ENCODE measurements at regions not wholly inside any gene's neighbourhood (a gene's known extent, or its start where the extent isn't known, plus 50 kb on each side); places are given as distances from the start of the nearest gene placed in this dataset.
A peak's percentile ranks its signal among the peaks of the same experiment; 100 is the strongest.

DNA sequence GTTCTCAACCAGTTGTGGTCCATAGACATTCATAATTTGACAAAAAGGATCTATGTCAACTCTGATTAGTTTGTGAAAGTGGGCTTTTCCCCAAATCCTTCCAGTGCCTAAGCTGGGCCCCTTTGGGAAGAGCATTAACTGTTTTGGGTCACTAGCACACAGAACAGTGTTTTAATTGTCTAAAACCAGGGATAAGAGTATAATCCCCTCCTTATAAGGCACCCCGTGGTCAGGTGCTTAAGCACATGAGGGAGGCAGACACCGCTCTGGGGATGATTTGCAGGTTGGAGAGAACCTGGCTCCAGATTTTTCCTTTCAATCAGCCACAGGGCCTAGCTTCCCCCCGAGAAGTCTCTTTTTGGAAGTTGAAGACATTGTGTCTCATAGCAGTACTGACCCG, 53.6 kb upstream of the RFX8 start:
- Histone ChIP-seq H3K36me3 (replicated peaks in 1 of 2; ENCODE audit: control insufficient read depth in 1 of 2, insufficient read depth in 2 of 2, low read length in 2 of 2) (no peaks in the 10 kb centered on the region), H3K4me1 (ENCODE audit: control insufficient read depth in 1 of 2, insufficient read depth in 2 of 2, low read length in 2 of 2) (peaks cover 18 to 21% of the 10 kb centered on the region in 2 donors), H2AFZ (ENCODE audit: insufficient read depth, low read depth, low read length, poor library complexity, severe bottlenecking) (no peak overlapping the region), H3K27me3 (ENCODE audit: control insufficient read depth in 2 of 2, insufficient read depth in 2 of 2, low read length in 2 of 2) (no peaks in the 10 kb centered on the region), H3K9ac (ENCODE audit: insufficient read depth, low read length, poor library complexity, severe bottlenecking) (no peak overlapping the region), H3K4me3 (replicated peaks in 1 of 3; ENCODE audit: low read depth in 2 of 3, low read length in 3 of 3) (no peak overlapping the region), H3K4me2 (replicated peaks; ENCODE audit: extremely low read depth, low read length, poor library complexity, severe bottlenecking) (no peak overlapping the region), H3K27ac (ENCODE audit: low read depth in 1 of 2, low read length in 2 of 2) (no peak overlapping the region), H4K20me1 (ENCODE audit: insufficient read depth, low read length) (no peaks in the 10 kb centered on the region), H3K79me2 (ENCODE audit: insufficient read depth, low read length) (no peaks in the 10 kb centered on the region), H3K9me3 (replicated peaks in 1 of 2; ENCODE audit: control insufficient read depth in 1 of 2, insufficient read depth in 1 of 2, low read length in 2 of 2) (no peaks in the 10 kb centered on the region)
- intact Hi-C loops (cut with micrococcal nuclease), result no loop called here
- DNase-seq, result no peak
- Mint-ChIP-seq H3K36me3 (peaks cover 0 to 2% of the 10 kb centered on the region in 2 donors), H3K9me3 (no peaks in the 10 kb centered on the region), H3K4me3 (no peak overlapping the region), H3K27me3 (ENCODE audit: low read depth in 3 of 3) (peaks cover 0 to 2% (median 0%) of the 10 kb centered on the region in 3 donors), H3K27ac (no peak overlapping the region), H3K4me1 (peaks cover 20% of the 10 kb centered on the region)
- TF ChIP-seq, protein P1, sequence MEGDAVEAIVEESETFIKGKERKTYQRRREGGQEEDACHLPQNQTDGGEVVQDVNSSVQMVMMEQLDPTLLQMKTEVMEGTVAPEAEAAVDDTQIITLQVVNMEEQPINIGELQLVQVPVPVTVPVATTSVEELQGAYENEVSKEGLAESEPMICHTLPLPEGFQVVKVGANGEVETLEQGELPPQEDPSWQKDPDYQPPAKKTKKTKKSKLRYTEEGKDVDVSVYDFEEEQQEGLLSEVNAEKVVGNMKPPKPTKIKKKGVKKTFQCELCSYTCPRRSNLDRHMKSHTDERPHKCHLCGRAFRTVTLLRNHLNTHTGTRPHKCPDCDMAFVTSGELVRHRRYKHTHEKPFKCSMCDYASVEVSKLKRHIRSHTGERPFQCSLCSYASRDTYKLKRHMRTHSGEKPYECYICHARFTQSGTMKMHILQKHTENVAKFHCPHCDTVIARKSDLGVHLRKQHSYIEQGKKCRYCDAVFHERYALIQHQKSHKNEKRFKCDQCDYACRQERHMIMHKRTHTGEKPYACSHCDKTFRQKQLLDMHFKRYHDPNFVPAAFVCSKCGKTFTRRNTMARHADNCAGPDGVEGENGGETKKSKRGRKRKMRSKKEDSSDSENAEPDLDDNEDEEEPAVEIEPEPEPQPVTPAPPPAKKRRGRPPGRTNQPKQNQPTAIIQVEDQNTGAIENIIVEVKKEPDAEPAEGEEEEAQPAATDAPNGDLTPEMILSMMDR (IDR thresholded peaks at IDR 0.05), result no peak
- 100% methylated on average over 2 of the region's 4 CpGs for WGBS (ENCODE audit: insufficient coverage)

DNA sequence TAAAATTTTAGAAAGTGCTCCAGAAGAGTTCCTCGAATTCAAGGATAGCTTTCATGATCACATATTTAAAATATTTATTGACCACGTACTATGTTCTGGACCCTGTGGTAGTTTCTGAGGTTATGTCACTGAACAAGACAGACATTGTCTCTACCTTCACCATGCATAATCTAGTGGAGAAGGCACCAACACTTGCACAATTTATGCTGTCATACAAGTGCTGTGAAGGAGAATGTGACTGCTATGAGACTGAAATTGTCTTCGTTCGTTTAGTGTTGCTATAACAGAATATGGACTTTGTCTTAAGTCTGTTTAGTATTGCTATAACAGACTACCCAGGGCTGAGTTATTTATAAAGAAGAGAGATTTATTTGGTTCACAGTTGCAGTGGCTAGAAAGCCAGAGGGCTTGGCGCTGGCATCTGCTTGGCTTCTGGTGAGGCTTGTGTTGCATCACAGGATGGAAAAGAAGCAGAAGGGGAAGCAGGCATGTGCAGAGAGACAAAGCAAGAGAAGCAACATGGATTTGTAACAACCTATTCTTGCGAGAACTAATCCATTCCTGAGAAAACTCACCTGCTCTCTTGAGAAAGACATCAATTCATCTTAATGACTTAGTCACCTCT, 50.0 kb upstream of the RFX8 start:
- DNase-seq, result peak; percentile 58 to 65 (median 62)
- Histone ChIP-seq H3K36me3 (replicated peaks in 1 of 2; ENCODE audit: control insufficient read depth in 1 of 2, insufficient read depth in 2 of 2, low read length in 2 of 2) (no peaks in the 10 kb centered on the region), H2AFZ (ENCODE audit: insufficient read depth, low read depth, low read length, poor library complexity, severe bottlenecking) (no peak overlapping the region), H3K27ac (ENCODE audit: low read depth in 1 of 2, low read length in 2 of 2) (peak overlapping the region in 1 of 2 donors; percentile 34), H3K4me1 (ENCODE audit: control insufficient read depth in 1 of 2, insufficient read depth in 2 of 2, low read length in 2 of 2) (peaks cover 40 to 50% of the 10 kb centered on the region in 2 donors), H3K9ac (ENCODE audit: insufficient read depth, low read length, poor library complexity, severe bottlenecking) (no peak overlapping the region), H3K79me2 (ENCODE audit: insufficient read depth, low read length) (no peaks in the 10 kb centered on the region), H3K4me2 (replicated peaks; ENCODE audit: extremely low read depth, low read length, poor library complexity, severe bottlenecking) (no peak overlapping the region), H3K27me3 (ENCODE audit: control insufficient read depth in 2 of 2, insufficient read depth in 2 of 2, low read length in 2 of 2) (peaks cover 0 to 3% of the 10 kb centered on the region in 2 donors), H3K4me3 (replicated peaks in 1 of 3; ENCODE audit: low read depth in 2 of 3, low read length in 3 of 3) (no peak overlapping the region), H4K20me1 (ENCODE audit: insufficient read depth, low read length) (no peaks in the 10 kb centered on the region), H3K9me3 (replicated peaks in 1 of 2; ENCODE audit: control insufficient read depth in 1 of 2, insufficient read depth in 1 of 2, low read length in 2 of 2) (no peaks in the 10 kb centered on the region)
- Mint-ChIP-seq H3K9me3 (peaks cover 0 to 3% (median 0%) of the 10 kb centered on the region in 7 donors), H3K36me3 (peaks cover 0 to 5% of the 10 kb centered on the region in 2 donors), H3K27ac (peak overlapping the region in 5 of 7 donors; percentile 62 to 86 (median 68)), H3K4me3 (no peak overlapping the region), H3K4me1 (peaks cover 44% of the 10 kb centered on the region), H3K27me3 (ENCODE audit: low read depth in 3 of 3) (peaks cover 0 to 13% (median 2%) of the 10 kb centered on the region in 3 donors)
- TF ChIP-seq, protein P1 (IDR thresholded peaks at IDR 0.05), result no peak
- intact Hi-C loops (cut with micrococcal nuclease), result loop anchor here in 1 of 2 donors (5.0 kb wide), 1 partner anchor 97 kb away; no protein-coding TSS in a partner anchor
- 13% methylated on average over 1 of the region's 6 CpGs for WGBS (ENCODE audit: insufficient coverage)
